Type B pancreatic cell (in vitro differentiated cells): ENCODE measurements at regions not wholly inside any gene's neighbourhood (a gene's known extent, or its start where the extent isn't known, plus 50 kb on each side); places are given as distances from the start of the nearest gene placed in this dataset.

Experiments used
- DNase-seq: peaks from one replicate; pipeline ENCODE4 v3.0.0; 2021; ENCODE audit warnings: mixed read lengths; ENCODE audit not compliant: unreplicated experiment; ENCODE audit errors: extremely low spot score
- H3K27ac Mint-ChIP-seq: 2 replicates; pipeline ENCODE4 v1.8.0; 2021; ENCODE audit warnings: mild to moderate bottlenecking, mixed read lengths
- H3K27me3 Mint-ChIP-seq: 2 replicates; pipeline ENCODE4 v1.8.0; 2021; ENCODE audit warnings: mixed read lengths
- H3K36me3 Mint-ChIP-seq: 2 replicates; pipeline ENCODE4 v1.8.0; 2021; ENCODE audit warnings: mixed read lengths
- H3K4me1 Mint-ChIP-seq: one replicate; pipeline ENCODE4 v1.8.0; 2021; ENCODE audit warnings: mixed read lengths; ENCODE audit not compliant: unreplicated experiment
- H3K4me3 Mint-ChIP-seq: 2 replicates; pipeline ENCODE4 v1.8.0; 2021; ENCODE audit warnings: mild to moderate bottlenecking, mixed read lengths
- H3K9me3 Mint-ChIP-seq: 2 replicates; pipeline ENCODE4 v1.8.0; 2021; ENCODE audit warnings: mixed read lengths
- TF ChIP-seq, protein P1 (sequence below): fragments of 200-600 bp; sonication (generic); conservative IDR thresholded peaks from 2 replicates; pipeline ENCODE4 v1.5.0; 2021; ENCODE audit warnings: antibody characterized with exemption, mild to moderate bottlenecking

DNA sequence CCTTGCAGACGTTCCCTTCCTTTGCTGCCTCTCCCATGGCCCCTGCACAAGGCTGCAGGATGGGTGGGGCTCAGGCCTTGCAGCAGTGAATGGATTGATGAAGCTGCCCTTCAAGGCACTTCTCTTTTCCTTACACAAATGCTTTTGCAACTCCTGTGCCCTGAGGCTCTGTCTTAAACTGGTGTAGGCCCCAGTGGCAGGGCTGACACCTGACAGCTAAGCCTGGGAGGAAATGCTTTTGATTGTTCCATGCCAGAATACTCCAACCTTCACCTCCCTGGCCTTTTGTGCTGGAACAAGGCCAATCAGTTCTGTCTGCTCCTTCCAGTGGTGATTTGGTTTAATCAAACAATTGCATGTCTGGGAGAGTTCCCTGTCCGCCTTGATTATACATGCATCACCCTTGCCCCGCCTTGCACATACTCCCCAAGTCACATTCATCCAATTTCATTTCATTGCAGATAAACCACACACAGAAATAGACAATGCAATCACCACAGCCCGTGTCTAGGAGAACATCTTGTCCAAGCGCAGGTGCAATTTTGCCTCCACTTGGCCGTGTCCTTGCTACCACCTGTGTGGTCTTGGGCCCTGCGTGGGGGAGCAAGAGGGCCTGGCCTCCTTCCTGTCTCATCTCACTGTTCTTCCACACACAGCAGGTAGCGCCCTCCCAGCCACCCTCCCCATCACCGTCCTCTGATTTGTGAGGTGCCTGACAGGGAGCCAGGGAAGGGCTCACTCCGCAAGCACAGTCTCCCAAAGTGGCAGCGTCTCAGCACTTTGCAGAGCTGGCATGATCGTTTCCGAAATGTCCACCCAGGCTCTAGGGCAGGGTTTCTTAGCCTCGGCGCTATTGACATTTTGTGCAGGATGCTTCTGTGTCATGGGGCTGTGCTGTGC, 120.4 kb downstream of the CDH26 start:
- peaks cover 29% of the 10 kb centered on the region for H3K27me3 Mint-ChIP-seq
- no peak overlapping the region for H3K4me3 Mint-ChIP-seq
- TF ChIP-seq, protein P1, sequence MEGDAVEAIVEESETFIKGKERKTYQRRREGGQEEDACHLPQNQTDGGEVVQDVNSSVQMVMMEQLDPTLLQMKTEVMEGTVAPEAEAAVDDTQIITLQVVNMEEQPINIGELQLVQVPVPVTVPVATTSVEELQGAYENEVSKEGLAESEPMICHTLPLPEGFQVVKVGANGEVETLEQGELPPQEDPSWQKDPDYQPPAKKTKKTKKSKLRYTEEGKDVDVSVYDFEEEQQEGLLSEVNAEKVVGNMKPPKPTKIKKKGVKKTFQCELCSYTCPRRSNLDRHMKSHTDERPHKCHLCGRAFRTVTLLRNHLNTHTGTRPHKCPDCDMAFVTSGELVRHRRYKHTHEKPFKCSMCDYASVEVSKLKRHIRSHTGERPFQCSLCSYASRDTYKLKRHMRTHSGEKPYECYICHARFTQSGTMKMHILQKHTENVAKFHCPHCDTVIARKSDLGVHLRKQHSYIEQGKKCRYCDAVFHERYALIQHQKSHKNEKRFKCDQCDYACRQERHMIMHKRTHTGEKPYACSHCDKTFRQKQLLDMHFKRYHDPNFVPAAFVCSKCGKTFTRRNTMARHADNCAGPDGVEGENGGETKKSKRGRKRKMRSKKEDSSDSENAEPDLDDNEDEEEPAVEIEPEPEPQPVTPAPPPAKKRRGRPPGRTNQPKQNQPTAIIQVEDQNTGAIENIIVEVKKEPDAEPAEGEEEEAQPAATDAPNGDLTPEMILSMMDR, result no peak
- H3K4me1 Mint-ChIP-seq, result peaks cover 9% of the 10 kb centered on the region
- no peaks in the 10 kb centered on the region for H3K36me3 Mint-ChIP-seq
- no peak overlapping the region for H3K27ac Mint-ChIP-seq
- H3K9me3 Mint-ChIP-seq, result no peaks in the 10 kb centered on the region
- no peak for DNase-seq

DNA sequence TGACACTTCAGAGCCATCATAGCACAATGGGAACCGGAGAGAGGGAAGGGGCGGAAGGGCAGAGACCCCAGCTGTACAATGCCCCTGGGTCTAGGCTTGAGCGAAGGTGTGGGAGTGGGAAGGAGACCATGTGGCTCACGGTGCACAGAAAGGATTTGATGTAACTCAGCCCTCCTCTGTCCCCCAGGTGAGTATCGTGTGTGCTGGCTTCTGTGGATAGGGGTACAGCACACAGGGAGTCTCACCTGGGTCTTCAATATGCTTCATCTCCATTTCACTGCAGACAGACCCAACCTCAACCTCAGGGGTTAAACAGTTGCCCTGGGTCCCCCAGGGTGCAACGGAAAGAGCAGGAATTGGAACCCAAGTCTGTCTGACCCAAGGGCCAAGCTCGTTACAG, 122.2 kb downstream of the CDH26 start:
- peaks cover 42% of the 10 kb centered on the region for H3K27me3 Mint-ChIP-seq
- no peak overlapping the region for H3K27ac Mint-ChIP-seq
- TF ChIP-seq, protein P1, result no peak
- H3K4me3 Mint-ChIP-seq, result no peak overlapping the region
- no peak for DNase-seq
- no peaks in the 10 kb centered on the region for H3K36me3 Mint-ChIP-seq
- H3K9me3 Mint-ChIP-seq, result no peaks in the 10 kb centered on the region
- H3K4me1 Mint-ChIP-seq, result peaks cover 9% of the 10 kb centered on the region

DNA sequence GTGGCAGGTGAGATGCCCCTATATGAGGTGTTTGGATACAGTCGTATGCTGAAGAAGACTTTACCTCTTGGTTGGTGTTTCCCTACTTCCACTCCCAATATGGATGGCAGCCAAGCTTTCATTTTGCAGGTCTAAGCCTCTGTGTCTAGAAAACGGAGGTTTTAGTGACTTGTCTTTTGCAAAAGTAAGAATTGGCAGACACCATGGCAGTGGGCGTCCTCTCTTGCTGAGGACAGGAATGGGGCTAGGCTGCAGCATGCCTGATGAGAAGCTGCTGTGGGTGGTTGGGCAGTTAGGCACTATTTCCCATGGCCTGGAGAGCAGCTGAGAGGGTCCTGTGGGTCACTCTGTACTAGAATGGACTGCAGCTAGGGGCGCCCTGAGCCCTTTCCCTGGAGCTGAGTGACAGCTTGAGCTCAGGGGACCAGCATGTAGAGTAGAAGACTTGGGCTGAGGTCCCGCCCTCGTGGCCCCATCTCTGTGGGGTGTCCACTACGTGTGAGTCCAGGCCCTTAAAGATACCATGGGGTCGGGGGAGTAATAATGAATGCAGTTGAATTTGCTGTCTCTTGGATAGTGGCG, 127.4 kb downstream of the CDH26 start:
- H3K27me3 Mint-ChIP-seq, result peaks cover 39% of the 10 kb centered on the region

DNA sequence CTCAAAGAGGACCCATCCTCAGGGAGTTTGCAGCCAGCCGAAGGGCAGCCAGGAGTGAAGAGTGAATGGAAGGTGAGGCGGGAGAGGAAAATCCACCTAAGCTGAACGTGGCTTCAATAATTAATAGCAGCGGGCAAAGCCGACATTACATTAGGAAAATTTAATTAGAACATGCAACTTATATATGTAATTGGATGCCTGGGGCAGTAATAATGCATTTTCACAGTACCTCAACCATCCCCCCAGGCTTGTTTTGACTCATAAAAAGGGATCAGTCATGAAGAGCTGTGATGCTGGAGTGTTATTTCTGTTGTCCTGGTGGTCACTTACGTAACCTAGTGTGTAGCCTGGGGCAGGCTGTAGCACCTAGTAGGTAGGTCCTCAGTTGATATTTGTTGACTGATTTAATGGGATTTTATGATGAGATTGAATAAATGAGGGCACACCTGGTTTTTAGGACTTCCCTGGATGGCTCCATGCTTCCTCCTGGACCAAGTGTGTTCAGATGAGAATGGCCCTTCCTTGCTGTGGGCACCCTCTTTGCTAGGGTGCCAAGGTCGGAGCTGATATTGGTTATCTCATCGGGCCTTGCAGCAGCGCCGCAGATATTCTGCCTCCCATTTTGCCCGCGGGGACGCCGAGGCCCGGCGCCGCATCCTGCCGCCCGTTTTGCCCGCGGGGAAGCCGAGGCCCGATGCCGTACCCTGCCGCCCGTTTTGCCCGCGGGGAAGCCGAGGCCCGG, 128.8 kb downstream of the CDH26 start:
- H3K9me3 Mint-ChIP-seq, result peaks cover 2% of the 10 kb centered on the region
- no peak overlapping the region for H3K4me3 Mint-ChIP-seq
- H3K4me1 Mint-ChIP-seq, result no peaks in the 10 kb centered on the region

More for the DNA sequence above, 127.4 kb downstream of the CDH26 start:
- no peak overlapping the region for H3K27ac Mint-ChIP-seq
- H3K9me3 Mint-ChIP-seq, result no peaks in the 10 kb centered on the region
- no peaks in the 10 kb centered on the region for H3K36me3 Mint-ChIP-seq
- H3K4me3 Mint-ChIP-seq, result no peak overlapping the region
- DNase-seq, result no peak
- TF ChIP-seq, protein P1, result no peak
- no peaks in the 10 kb centered on the region for H3K4me1 Mint-ChIP-seq

DNA sequence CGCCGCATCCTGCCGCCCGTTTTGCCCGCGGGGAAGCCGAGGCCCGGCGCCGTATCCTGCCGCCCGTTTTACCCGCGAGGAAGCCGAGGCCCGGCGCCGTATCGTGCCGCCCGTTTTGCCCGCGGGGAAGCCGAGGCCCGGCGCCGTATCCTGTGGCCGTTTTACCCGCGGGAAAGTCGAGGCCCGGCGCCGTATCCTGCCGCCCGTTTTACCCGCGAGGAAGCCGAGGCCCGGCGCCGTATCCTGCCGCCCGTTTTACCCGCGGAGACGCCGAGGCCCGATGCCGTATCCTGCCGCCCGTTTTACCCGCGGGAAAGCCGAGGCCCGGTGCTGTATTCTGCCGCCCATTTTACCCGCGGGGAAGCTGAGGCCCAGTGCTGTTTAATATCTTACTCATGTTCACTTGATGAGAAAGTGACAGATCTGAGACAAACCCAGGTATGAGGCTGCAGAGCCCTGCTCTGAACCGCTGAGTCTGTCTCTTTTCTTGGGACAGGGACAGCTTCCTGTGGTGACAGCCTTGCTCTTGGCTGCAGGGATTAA, 129.4 kb downstream of the CDH26 start:
- H3K36me3 Mint-ChIP-seq, result no peaks in the 10 kb centered on the region
- TF ChIP-seq, protein P1, result no peak
- no peak for DNase-seq
- H3K27ac Mint-ChIP-seq, result no peak overlapping the region
- no peaks in the 10 kb centered on the region for H3K4me1 Mint-ChIP-seq
- H3K9me3 Mint-ChIP-seq, result peaks cover 3% of the 10 kb centered on the region
- H3K4me3 Mint-ChIP-seq, result no peak overlapping the region
- peaks cover 40% of the 10 kb centered on the region for H3K27me3 Mint-ChIP-seq

More for the DNA sequence above, 128.8 kb downstream of the CDH26 start:
- TF ChIP-seq, protein P1, result no peak
- DNase-seq, result no peak
- Mint-ChIP-seq H3K27me3 (peaks cover 37% of the 10 kb centered on the region), H3K27ac (no peak overlapping the region), H3K36me3 (no peaks in the 10 kb centered on the region)
